OCI-LY7 (cell line): ENCODE measurements at regions not wholly inside any gene's neighbourhood (a gene's known extent, or its start where the extent isn't known, plus 50 kb on each side); places are given as distances from the start of the nearest gene placed in this dataset.

Experiments
- BruUV-seq: library from RNA; stranded (reverse); fragments of 400-500 nt; replicated peaks from 2 replicates; lab custom pipeline; 2021; lab: Mats Ljungman, UMichigan
- CTCF ChIA-PET: fragments of 300-600 bp; sonication (Branson Sonifier 250); formaldehyde crosslinking; loops from one replicate; lab custom pipeline; 2022; ENCODE audit warnings: antibody characterized with exemption; ENCODE audit not compliant: unreplicated experiment; lab: Charles Lee
- POLR2A ChIA-PET: fragments of 300-600 bp; sonication (Branson Sonifier 250); formaldehyde crosslinking; loops from one replicate; lab custom pipeline; 2022; ENCODE audit warnings: antibody characterized with exemption; lab: Charles Lee
- DNase-seq: peaks from one replicate; pipeline ENCODE4 v3.0.0-alpha.2; 2015; ENCODE audit warnings: low spot score
- H2AFZ ChIP-seq: fragments of 200-600 bp; sonication (generic), shearing (Covaris generic); 2 replicates; pipeline ENCODE4 v1.6.1; 2014; ENCODE audit warnings: mild to moderate bottlenecking, antibody characterized with exemption, low read length, moderate library complexity
- H3K27ac ChIP-seq: fragments of 200-600 bp; sonication (generic); 2 replicates; pipeline ENCODE4 v1.5.1; 2014; ENCODE audit warnings: mixed run types, low read depth, mild to moderate bottlenecking, moderate library complexity, low read length, inconsistent platforms; ENCODE audit not compliant: poor library complexity, severe bottlenecking
- H3K36me3 ChIP-seq: fragments of 200-600 bp; sonication (generic); 2 replicates; pipeline ENCODE4 v1.6.1; 2014; ENCODE audit warnings: mild to moderate bottlenecking, antibody characterized with exemption, low read length, moderate library complexity, mixed read lengths; ENCODE audit not compliant: insufficient read depth
- H3K4me1 ChIP-seq: fragments of 200-600 bp; sonication (generic); 2 replicates; pipeline ENCODE4 v1.5.1; 2014; ENCODE audit warnings: mild to moderate bottlenecking, low read length; ENCODE audit not compliant: insufficient read depth, poor library complexity, severe bottlenecking
- H3K4me2 ChIP-seq: fragments of 200-600 bp; sonication (generic); 2 replicates; pipeline ENCODE4 v1.6.1; 2014; ENCODE audit warnings: mild to moderate bottlenecking, low read length
- H3K4me3 ChIP-seq: fragments of 200-600 bp; sonication (generic); 2 replicates; pipeline ENCODE4 v1.5.1; 2014; ENCODE audit warnings: mild to moderate bottlenecking, low read depth, low read length; ENCODE audit not compliant: poor library complexity, severe bottlenecking
- H3K79me2 ChIP-seq: fragments of 200-600 bp; sonication (generic); 2 replicates; pipeline ENCODE4 v1.6.1; 2016; ENCODE audit warnings: low read depth, mild to moderate bottlenecking, low read length, moderate library complexity, mixed read lengths; ENCODE audit not compliant: insufficient read depth
- H3K9me2 ChIP-seq: fragments of 200-600 bp; sonication (generic); 2 replicates; pipeline ENCODE4 v1.6.1; 2016; ENCODE audit warnings: mild to moderate bottlenecking, low read length, mixed read lengths; ENCODE audit not compliant: insufficient read depth
- H3K9me3 ChIP-seq: fragments of 200-600 bp; sonication (generic); 2 replicates; pipeline ENCODE4 v1.6.1; 2014; ENCODE audit warnings: mild to moderate bottlenecking, mixed run types, low read length, mixed read lengths
- H4K20me1 ChIP-seq: fragments of 200-600 bp; sonication (generic); 2 replicates; pipeline ENCODE4 v1.6.1; 2014; ENCODE audit warnings: mild to moderate bottlenecking, antibody characterized with exemption, low read length, moderate library complexity, mixed read lengths; ENCODE audit not compliant: insufficient read depth
- EZH2phosphoT487 ChIP-seq: fragments of 200-600 bp; sonication (generic); IDR thresholded peaks from 2 replicates; pipeline ENCODE4 v1.6.1; 2018; ENCODE audit warnings: low read depth, borderline replicate concordance, mild to moderate bottlenecking, mixed run types, antibody characterized with exemption, low read length, moderate library complexity, mixed read lengths
- intact Hi-C: fragments of 100-400 bp; cut with micrococcal nuclease; formaldehyde crosslinking; loops from one replicate; pipeline ENCODE4 v1.10.0; 2022; ENCODE audit not compliant: unreplicated experiment
- TF ChIP-seq, protein P1 (sequence below): fragments of 200-600 bp; sonication (generic); conservative IDR thresholded peaks from 2 replicates; pipeline ENCODE4 v1.5.1; 2014; ENCODE audit warnings: mild to moderate bottlenecking, antibody characterized with exemption, low read length, moderate library complexity, mixed read lengths

DNA sequence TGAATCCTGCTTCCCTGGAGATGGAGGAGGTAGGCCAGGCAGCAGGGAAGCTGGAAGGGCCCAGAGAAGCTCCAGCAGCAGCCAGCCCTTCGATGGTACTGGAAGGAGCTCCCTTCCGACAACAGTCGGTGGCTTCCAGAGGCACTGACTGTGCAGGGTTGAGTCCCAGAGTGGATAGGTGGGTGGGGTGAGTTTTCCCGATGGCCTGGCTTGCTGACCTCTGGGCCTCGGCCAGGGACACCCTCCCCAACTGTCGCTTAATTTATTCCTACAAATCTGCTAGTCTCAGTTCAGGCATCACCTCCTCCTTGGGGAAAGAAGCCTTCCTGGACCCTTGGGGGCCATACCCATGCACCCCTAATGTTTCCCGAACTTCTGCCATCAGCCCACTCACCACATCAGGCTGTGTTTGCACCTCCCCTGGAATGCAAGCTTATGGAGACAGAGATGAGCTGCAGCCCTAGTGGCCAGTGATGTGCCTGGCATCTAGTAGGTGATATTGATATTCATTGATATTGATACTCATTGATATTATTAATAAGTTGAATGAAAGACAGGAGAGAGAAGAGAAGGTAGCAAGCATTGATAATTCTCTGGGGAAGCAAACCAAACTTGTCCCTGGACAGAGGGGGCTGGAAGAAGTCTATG lies 104.6 kb upstream of the BOD1 start:
- no peaks in the 10 kb centered on the region for H3K9me2 ChIP-seq
- H4K20me1 ChIP-seq = no peaks in the 10 kb centered on the region
- H3K4me1 ChIP-seq = peaks cover 50% of the 10 kb centered on the region
- TF ChIP-seq EZH2phosphoT487 = no peak
- TF ChIP-seq, protein P1, sequence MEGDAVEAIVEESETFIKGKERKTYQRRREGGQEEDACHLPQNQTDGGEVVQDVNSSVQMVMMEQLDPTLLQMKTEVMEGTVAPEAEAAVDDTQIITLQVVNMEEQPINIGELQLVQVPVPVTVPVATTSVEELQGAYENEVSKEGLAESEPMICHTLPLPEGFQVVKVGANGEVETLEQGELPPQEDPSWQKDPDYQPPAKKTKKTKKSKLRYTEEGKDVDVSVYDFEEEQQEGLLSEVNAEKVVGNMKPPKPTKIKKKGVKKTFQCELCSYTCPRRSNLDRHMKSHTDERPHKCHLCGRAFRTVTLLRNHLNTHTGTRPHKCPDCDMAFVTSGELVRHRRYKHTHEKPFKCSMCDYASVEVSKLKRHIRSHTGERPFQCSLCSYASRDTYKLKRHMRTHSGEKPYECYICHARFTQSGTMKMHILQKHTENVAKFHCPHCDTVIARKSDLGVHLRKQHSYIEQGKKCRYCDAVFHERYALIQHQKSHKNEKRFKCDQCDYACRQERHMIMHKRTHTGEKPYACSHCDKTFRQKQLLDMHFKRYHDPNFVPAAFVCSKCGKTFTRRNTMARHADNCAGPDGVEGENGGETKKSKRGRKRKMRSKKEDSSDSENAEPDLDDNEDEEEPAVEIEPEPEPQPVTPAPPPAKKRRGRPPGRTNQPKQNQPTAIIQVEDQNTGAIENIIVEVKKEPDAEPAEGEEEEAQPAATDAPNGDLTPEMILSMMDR = peak; percentile 63
- H3K4me2 ChIP-seq = peak overlapping the region; percentile 80
- H3K27ac ChIP-seq = peak overlapping the region; percentile 48
- no TSS peak for BruUV-seq
- H3K9me3 ChIP-seq = peaks cover 2% of the 10 kb centered on the region; the same call in 1 of the 2 replicates
- DNase-seq = no peak
- peaks cover 12% of the 10 kb centered on the region; the same call in 1 of the 2 replicates for H3K36me3 ChIP-seq
- H3K4me3 ChIP-seq = peak overlapping the region; percentile 46
- peak overlapping the region; percentile 65; the same call in 1 of the 2 replicates for H2AFZ ChIP-seq
- no peaks in the 10 kb centered on the region for H3K79me2 ChIP-seq
- intact Hi-C loops = no loop called here
- CTCF ChIA-PET = interaction anchor here (1.0 to 1.5 kb wide), 5 partner anchors 9 to 252 kb away, joined by 3 to 14 read pairs (median 3); no protein-coding TSS in a partner anchor
- POLR2A ChIA-PET = interaction anchor here (0.6 to 5.8 kb wide), 5 partner anchors 13 to 75 kb away, joined by 3 to 51 read pairs (median 4); no protein-coding TSS in a partner anchor

DNA sequence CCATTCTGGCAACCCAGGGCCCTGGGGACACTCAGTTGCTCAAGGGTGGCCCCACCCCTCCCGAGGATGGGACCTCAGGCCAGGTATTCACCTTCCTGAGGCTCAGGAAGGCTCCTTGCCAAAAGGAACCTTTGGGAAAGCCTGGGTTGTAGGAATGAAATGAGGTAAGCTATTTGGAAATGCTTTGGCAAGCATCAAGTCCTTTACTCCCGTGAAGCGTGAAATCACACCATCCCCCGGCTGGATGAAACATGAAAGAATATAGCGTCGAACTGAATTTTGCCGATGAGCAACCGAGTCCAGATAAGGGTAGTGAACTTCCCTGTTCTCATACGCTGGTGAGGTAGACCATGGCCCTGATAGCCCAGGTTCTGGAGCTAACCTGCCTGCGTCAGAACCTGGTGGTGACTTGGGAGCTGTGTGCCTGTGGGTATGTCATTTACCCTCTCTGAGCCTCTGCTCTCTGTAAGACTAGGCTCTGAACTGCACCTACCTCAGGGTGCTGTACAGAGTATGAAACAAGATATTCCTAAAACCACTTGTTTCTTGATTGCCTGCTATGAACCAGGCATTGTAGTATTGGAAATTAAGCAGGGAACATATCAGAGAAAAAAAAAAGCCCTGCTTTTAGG lies 105.3 kb upstream of the BOD1 start:
- Histone ChIP-seq H4K20me1 (no peaks in the 10 kb centered on the region), H3K9me3 (peaks cover 6% of the 10 kb centered on the region; the same call in 1 of the 2 replicates), H3K4me3 (no peak overlapping the region), H2AFZ (no peak overlapping the region), H3K36me3 (peaks cover 15% of the 10 kb centered on the region; the same call in 1 of the 2 replicates), H3K4me2 (peak overlapping the region; percentile 80; the same call in 1 of the 2 replicates), H3K27ac (no peak overlapping the region), H3K9me2 (no peaks in the 10 kb centered on the region), H3K79me2 (no peaks in the 10 kb centered on the region), H3K4me1 (peaks cover 50% of the 10 kb centered on the region)
- POLR2A ChIA-PET = interaction anchor here (3.4 to 5.8 kb wide), 2 partner anchors 12 to 15 kb away, joined by 17 to 51 read pairs; no protein-coding TSS in a partner anchor
- DNase-seq = no peak
- BruUV-seq = no TSS peak
- intact Hi-C loops = no loop called here
- no peak for TF ChIP-seq EZH2phosphoT487
- TF ChIP-seq, protein P1 = peak; percentile 19; the same call in 1 of the 2 replicates
- CTCF ChIA-PET = interaction anchor here (1.0 kb wide), 1 partner anchor 12 kb away, joined by 5 read pairs; no protein-coding TSS in a partner anchor
